ENCODE measurements at regions not wholly inside any gene's neighbourhood (a gene's known extent, or its start where the extent isn't known, plus 50 kb on each side); places are given as distances from the start of the nearest gene placed in this dataset.

GRCh38 chr4:13126976-13127910, 356.9 kb downstream of the RAB28 start:
- no peak for DNase-seq

DNA sequence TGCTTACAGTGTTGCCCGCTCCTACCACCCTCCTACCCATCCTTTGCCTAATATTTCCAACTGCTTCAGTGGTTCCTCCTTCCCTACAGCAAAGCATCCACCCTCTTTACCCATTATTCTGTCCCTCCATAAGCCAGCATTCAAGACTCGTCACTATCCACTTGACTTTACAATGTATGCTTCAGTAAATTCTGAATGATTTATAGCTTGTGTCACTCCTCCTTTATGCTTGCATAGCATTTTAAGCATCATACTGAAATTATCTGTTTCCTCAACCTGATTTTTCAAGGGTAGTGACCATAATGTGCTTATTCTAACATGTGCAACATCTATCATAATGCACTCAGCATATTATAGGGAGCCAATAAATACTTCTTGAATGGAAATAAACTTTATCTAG, 365.5 kb downstream of the RAB28 start:
- DNase-seq = no peak

DNA sequence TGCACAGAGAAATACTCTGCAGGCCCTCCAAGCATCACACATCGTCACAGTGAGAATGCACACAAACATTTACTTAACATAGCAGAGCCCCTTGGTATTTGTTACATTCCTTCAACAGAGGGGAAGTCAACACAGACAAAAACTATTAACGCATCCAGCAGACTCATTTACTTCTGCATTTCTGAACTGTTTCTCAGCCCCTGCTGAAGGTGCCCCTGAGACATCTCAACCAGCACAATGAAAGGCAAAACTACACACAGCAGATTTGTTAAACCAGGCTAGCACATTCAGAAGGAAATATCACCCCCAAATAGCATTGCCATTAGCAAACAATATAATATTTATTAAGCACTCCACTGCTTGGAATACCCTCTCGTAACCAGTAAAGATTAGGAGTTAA, 367.0 kb downstream of the RAB28 start:
- no peak for DNase-seq

DNA sequence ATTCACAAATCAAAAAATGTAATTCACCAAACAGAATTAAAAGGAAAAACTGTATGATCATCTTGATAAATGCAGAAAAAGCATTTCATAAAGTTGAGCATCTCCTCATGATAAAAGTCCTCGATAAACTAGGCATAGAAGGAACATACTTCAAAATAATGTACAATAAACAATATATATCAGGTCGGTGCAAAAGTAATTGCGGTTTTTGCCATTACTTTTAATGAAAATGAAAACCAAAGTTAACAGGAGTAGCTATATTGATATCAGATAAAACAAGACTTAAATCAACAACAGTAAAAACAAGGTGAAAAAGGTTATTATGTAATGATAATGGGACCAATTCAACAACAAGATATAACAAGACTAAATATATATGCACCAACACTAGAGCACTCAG, 372.1 kb downstream of the RAB28 start:
- DNase-seq = no peak

DNA sequence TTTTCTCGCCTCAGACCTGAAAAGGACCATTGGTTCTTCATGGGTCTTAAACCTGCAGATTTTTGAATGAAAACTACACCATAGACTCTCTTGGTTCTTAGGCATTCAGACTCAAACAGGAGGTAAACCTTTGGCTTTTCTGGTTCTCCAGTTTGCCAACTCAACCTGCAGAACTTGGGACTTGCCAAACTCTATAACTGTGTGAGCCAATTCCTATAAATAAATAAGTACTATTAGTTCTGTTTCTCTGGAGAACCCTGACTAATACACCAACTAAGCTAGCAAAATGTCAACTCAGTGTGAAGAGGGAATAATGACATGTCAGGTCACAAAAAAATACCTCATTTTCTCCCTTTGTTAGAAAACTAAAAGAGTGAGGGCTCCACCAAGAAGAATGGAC, 374.6 kb downstream of the RAB28 start:
- DNase-seq = no peak

GRCh38 chr4:13108096-13108495, 376.0 kb downstream of the RAB28 start:
- DNase-seq = no peak

- no peak for DNase-seq
Measured at GRCh38 chr4:13103382-13104015, 380.6 kb downstream of the RAB28 start.

- DNase-seq = no peak
Measured at GRCh38 chr4:13102092-13102742, 381.9 kb downstream of the RAB28 start.

DNA sequence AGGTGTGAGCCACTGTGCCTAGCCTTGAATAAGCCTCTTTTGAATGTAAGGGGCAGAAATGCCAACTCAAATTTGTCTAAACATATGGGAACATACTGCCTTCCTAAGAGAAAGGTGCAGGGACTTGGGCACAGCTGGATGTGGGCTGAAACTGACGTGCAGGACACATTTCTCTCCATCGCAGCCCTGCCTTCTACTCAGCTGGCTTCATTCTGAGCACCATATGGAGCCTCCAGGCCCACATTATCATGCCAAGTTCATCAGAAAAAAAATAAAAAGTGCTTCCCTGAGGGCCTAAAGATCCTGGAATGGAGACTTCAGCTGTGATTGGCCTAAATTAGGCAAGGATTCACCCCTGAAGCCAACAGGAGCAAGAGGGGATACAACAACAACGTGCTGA, 386.2 kb downstream of the RAB28 start:
- DNase-seq = no peak

DNA sequence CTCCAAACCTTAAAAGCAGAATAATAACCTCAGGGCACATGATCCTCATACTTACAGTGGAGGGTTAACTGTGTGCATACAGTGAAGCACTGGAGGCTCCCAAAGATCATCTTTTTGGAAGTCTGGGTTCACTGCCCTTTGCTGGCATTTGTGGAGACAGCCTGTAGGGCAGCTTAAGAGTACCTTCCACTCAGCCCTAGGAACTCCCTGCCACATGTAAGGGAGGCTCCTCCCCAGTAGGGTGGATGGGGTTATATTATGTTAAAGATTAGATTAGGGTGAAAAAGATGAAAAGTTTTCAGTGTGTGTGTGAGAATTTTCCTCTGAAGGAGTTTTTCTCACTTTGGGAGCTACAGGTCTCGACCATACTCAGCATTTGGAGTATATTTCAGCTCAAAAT, 388.4 kb downstream of the RAB28 start:
- no peak for DNase-seq

DNA sequence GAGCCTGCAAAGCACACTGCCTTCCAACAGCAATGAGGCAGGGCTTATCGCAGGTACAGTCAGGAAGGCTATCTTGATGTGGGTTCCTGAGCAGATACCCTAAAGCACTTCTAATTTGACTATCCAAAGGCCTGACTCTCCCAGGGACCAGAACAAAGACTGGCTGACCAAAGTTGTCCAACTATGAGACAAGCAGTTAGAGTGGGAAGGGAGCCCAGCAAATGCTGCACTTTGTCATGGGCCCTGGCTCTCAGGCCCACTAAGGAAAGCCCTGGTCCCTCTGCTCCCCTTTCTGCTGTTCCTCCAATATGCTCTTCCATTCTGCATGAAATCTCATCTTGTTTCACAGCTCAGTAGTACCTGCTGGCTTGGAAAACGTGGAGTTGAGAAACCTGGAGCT, 391.0 kb downstream of the RAB28 start:
- DNase-seq = no peak

- DNase-seq = no peak
Measured at GRCh38 chr4:13092702-13093101, 391.4 kb downstream of the RAB28 start.

GRCh38 chr4:13089659-13089998, 394.5 kb downstream of the RAB28 start:
- no peak for DNase-seq

- DNase-seq = no peak
Measured at GRCh38 chr4:13088726-13089658, 395.1 kb downstream of the RAB28 start.

DNA sequence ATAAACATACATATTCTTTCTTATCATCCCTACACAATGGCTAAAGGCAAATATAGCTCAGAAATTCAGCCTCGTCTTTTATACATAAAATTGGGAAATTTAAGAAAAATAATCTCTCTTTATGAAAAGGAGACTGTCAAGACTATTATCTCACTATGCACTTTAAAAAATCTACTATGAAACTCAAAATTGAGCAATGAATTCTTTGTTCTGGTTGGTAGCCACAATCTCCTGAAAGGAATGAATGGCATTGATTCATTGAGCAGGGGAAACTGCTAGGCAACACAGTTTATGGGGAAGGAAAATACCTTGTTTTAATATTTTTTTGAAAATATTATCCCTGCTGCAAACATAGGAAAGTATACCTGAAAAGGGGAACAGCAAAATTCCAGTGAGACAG, 397.1 kb downstream of the RAB28 start:
- DNase-seq = no peak

DNA sequence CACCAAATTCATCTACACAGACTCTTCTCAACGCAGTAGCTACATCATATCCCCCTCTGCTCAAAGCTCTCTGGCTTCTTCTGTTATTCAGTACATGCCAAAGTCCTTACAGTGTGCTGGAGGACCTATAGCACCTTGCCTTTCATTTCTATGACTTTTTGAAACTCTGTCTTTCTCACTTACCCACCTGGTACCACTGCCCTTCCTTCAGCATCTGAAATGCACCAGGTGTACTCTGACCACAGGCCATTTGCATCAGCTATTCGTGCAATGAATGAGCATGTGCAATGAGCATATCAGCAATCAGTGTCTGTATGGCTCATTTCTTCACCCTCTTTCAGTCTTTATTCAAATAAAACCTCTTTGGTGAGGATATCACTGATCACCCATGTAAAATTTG, 399.9 kb downstream of the RAB28 start:
- DNase-seq = no peak

GRCh38 chr4:13081830-13082229, 402.3 kb downstream of the RAB28 start:
- no peak for DNase-seq

DNA sequence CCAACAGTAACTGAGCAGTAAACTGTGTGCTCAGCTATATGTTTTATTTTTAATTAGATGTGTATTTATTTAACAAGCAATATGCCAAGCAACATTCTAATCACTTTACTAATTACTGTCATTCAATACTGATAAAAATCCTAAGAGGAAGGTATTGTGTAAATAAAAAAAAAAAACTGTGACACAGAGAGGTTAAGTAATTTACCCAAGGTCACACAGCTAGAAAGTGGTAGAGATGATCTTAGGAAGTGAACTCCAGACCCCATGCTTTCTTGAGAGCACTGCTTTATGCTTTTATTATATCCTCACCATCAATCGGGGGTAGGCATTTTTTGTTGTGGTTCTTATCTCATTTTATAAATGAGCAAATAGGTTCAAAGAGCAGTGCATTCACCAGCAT, 417.1 kb downstream of the RAB28 start:
- DNase-seq = no peak

DNA sequence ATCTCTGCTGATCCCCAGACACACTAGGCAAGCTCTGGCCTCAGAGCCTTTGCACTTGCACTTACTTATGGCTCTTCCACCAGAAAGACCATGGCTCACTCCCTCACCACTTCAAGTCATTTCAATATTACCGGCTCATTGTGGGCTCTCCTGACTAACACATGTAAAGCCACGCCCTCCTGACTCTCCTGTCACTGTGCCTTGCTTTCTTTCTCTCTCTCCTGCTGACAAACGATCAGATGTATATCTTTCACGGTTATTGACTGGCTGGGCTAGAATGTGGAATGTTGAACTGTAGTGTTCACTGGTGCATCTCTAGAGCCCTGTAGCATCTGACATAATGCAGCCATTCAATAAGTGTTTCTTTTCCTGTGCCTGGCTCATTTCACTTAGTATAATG, 425.1 kb downstream of the RAB28 start:
- no peak for DNase-seq

- no peak for DNase-seq
Measured at GRCh38 chr4:13056630-13057189, 427.4 kb downstream of the RAB28 start.

DNA sequence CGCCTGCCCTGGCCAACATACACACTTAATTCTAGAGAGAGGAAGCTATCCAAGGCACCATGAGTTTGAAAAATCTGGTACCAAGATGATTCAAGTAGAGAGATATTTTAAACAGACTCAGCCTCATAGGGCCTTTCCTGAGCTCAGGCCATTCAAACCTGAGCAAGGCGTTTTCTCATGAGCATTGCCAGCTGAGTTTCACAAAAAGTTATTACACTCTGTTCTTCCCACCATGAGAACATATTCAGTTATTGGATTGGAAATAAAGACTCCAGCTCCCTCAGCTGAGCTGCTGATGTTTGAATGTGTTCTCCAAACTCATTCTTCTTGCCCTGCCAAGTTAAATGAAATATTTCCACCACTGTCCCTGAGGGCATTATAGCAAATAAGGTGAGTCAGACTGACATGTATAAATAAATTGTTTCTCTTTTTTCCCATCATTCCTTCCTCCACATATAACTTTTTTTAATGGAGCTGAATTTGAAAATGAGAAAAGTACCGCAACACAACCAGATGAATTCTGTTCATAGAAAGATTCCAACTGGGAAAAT, 429.6 kb downstream of the RAB28 start:
- DNase-seq = no peak

DNA sequence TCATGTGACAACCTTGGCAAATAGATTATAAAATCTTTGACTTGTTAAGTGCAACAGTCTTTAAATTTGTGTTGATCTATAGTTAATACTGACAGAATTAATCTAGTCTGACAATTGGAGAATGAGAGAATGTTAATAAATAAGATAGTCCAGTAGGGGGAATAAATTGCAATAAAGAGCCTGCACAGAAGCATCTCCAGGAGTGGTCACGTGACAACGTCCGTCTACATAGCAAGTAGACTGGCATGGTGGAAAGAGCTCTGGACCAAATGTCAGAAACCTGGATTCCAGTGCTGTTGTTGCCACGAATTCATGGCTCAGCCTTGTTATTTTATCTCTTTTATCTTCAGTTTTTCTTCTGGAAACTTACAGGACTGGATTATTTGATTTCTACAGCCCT, 436.5 kb downstream of the RAB28 start:
- no peak for DNase-seq

Measured in NCI-H146 (cell line).